Tibial nerve (tissue), 4 donors: ENCODE measurements at regions not wholly inside any gene's neighbourhood (a gene's known extent, or its start where the extent isn't known, plus 50 kb on each side); places are given as distances from the start of the nearest gene placed in this dataset.

Experiments
- DNase-seq, 2 donors: peaks; one replicate each; pipeline ENCODE4 v3.0.0-alpha.2; 2019; ENCODE audit warnings: low spot score in 2 of 2
- H3K27ac ChIP-seq, 4 donors: fragments of 200-600 bp; sonication (generic) in 3 of 4; one replicate each; pipeline ENCODE4 v1.5.1; 2017 to 2019; ENCODE audit warnings: mild to moderate bottlenecking in 1 of 4
- H3K27me3 ChIP-seq, 2 donors: fragments of 200-600 bp; sonication (generic) in 1 of 2; one replicate each; pipeline versions ENCODE4 v1.5.1 to v1.6.0; 2017 to 2019
- H3K36me3 ChIP-seq, 3 donors: fragments of 200-600 bp; sonication (generic); one replicate each; pipeline ENCODE4 v1.5.1; 2018 to 2019
- H3K4me1 ChIP-seq, 4 donors: fragments of 200-600 bp; sonication (generic) in 3 of 4; one replicate each; pipeline ENCODE4 v1.5.1; 2017 to 2019
- H3K4me3 ChIP-seq, 4 donors: fragments of 200-600 bp; sonication (generic) in 3 of 4; one replicate each; pipeline ENCODE4 v1.5.1; 2017 to 2019; ENCODE audit warnings: mild to moderate bottlenecking in 1 of 4, moderate library complexity in 1 of 4
- H3K9me3 ChIP-seq, 4 donors: fragments of 200-600 bp; sonication (generic) in 3 of 4; one replicate each; pipeline ENCODE4 v1.5.1; 2017 to 2019
- CTCF ChIP-seq, 5 experiments: fragments of 200-600 bp in 3 of 5; fragments of 450-650 bp in 2 of 5; sonication (generic) in 3 of 5; IDR thresholded peaks; one replicate each; pipeline ENCODE4 v1.5.1; 2016 to 2019; ENCODE audit warnings: antibody characterized with exemption in 5 of 5, mild to moderate bottlenecking in 3 of 5, moderate library complexity in 2 of 5
- EP300 ChIP-seq, 2 donors: sonication (generic); formaldehyde crosslinking; IDR thresholded peaks; one replicate each; pipeline ENCODE4 v1.6.1; 2017; ENCODE audit warnings: antibody characterized with exemption in 2 of 2, mild to moderate bottlenecking in 1 of 2
- POLR2A ChIP-seq, 2 donors: fragments of 450-650 bp; IDR thresholded peaks; one replicate each; pipeline ENCODE4 v1.6.1; 2017; ENCODE audit warnings: antibody characterized with exemption in 2 of 2, mild to moderate bottlenecking in 2 of 2, moderate library complexity in 2 of 2
- WGBS, 2 donors: methylation state at CpG; one replicate each; pipeline ENCODE4 v1.1.5; 2018; 5-methylcytosine and 5-hydroxymethylcytosine counted together

- Histone ChIP-seq H3K36me3 (no peaks in the 10 kb centered on the region), H3K27me3 (no peaks in the 10 kb centered on the region), H3K4me3 (no peak overlapping the region), H3K9me3 (no peaks in the 10 kb centered on the region), H3K4me1 (peaks cover 0 to 25% (median 4%) of the 10 kb centered on the region in 4 donors), H3K27ac (peak overlapping the region in 2 of 4 donors; percentile 1 to 36)
- WGBS, 2 donors: 69 to 73% methylated on average over 19 of the region's 19 CpGs
- DNase-seq: no peak
- TF ChIP-seq EP300 (IDR thresholded peaks at IDR 0.05) (no peak), POLR2A (IDR thresholded peaks at IDR 0.05) (no peak), CTCF (IDR thresholded peaks at IDR 0.05) (no peak)
Measured at GRCh38 chr5:171528865-171529614, 109.6 kb downstream of the FGF18 start.

- WGBS, 2 donors: 47 to 57% methylated on average over 3 of the region's 3 CpGs
- no peak for DNase-seq
- Histone ChIP-seq H3K9me3 (no peaks in the 10 kb centered on the region), H3K36me3 (no peaks in the 10 kb centered on the region), H3K4me3 (no peak overlapping the region), H3K27me3 (no peaks in the 10 kb centered on the region), H3K4me1 (peaks cover 0 to 11% (median 0%) of the 10 kb centered on the region in 4 donors), H3K27ac (no peak overlapping the region)
- TF ChIP-seq CTCF (IDR thresholded peaks at IDR 0.05) (no peak), EP300 (IDR thresholded peaks at IDR 0.05) (no peak), POLR2A (IDR thresholded peaks at IDR 0.05) (no peak)
Measured at GRCh38 chr5:171531638-171532037, 112.2 kb downstream of the FGF18 start.

DNA sequence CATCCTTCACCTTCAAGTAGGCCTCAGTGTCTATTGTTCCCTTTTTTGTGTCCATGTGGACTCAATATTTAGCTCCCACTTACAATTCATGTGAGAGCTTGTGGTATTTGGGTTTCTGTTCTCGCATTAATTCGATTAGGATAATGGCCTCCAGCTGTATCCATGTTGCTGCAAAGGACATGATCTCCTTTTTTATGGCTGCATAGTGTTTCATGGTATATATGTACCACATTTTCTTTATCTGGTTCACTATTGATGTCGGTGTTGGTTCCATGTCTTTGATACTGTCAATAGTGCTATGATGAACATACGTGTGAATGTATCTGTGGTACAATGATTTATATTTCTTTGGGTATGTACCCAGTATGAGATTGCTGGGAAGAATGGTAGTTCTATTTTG, 113.7 kb downstream of the FGF18 start:
- Histone ChIP-seq H3K4me3 (no peak overlapping the region), H3K27ac (no peak overlapping the region), H3K4me1 (peaks cover 0 to 11% (median 0%) of the 10 kb centered on the region in 4 donors), H3K27me3 (no peaks in the 10 kb centered on the region), H3K36me3 (no peaks in the 10 kb centered on the region), H3K9me3 (no peaks in the 10 kb centered on the region)
- TF ChIP-seq EP300 (IDR thresholded peaks at IDR 0.05): no peak
- TF ChIP-seq POLR2A (IDR thresholded peaks at IDR 0.05): no peak
- no peak for TF ChIP-seq CTCF (IDR thresholded peaks at IDR 0.05)
- WGBS, 2 donors: 91 to 95% methylated on average over 4 of the region's 4 CpGs
- DNase-seq: no peak

- no peak overlapping the region for H3K4me3 ChIP-seq
- no peaks in the 10 kb centered on the region for H3K27me3 ChIP-seq
- no peak overlapping the region for H3K27ac ChIP-seq
- TF ChIP-seq EP300 (IDR thresholded peaks at IDR 0.05) (no peak), POLR2A (IDR thresholded peaks at IDR 0.05) (no peak), CTCF (IDR thresholded peaks at IDR 0.05) (no peak)
- H3K9me3 ChIP-seq: no peaks in the 10 kb centered on the region
- no peaks in the 10 kb centered on the region for H3K36me3 ChIP-seq
- H3K4me1 ChIP-seq: peaks cover 0 to 1% (median 0%) of the 10 kb centered on the region in 4 donors
- 77 to 78% methylated on average over 13 of the region's 13 CpGs for WGBS, 2 donors
- no peak for DNase-seq
Measured at GRCh38 chr5:171534043-171534895, 114.8 kb downstream of the FGF18 start.

GRCh38 chr5:171535162-171535561, 115.7 kb downstream of the FGF18 start:
- H3K4me3 ChIP-seq: no peak overlapping the region
- WGBS, 2 donors: 69 to 75% methylated on average over 1 of the region's 1 CpG

More at GRCh38 chr5:171535162-171535561, 115.7 kb downstream of the FGF18 start:
- TF ChIP-seq POLR2A (IDR thresholded peaks at IDR 0.05) (no peak), EP300 (IDR thresholded peaks at IDR 0.05) (no peak), CTCF (IDR thresholded peaks at IDR 0.05) (no peak)
- no peaks in the 10 kb centered on the region for H3K9me3 ChIP-seq
- no peaks in the 10 kb centered on the region for H3K4me1 ChIP-seq
- H3K27ac ChIP-seq: no peak overlapping the region
- no peak for DNase-seq
- no peaks in the 10 kb centered on the region for H3K27me3 ChIP-seq
- H3K36me3 ChIP-seq: no peaks in the 10 kb centered on the region
